HG03095 (cell line): ENCODE measurements at regions not wholly inside any gene's neighbourhood (a gene's known extent, or its start where the extent isn't known, plus 50 kb on each side); places are given as distances from the start of the nearest gene placed in this dataset.
"Not testable (repeated sequence)": the region's sequence is repeated elsewhere in the genome, so short reads cannot be mapped to it uniquely, and the experiment has no call there.

Experiments used
- ATAC-seq: cut with Tn5 transposase; IDR thresholded peaks from one replicate; pipeline ENCODE4 v1.9.1; 2021; ENCODE audit warnings: moderate library complexity; ENCODE audit not compliant: unreplicated experiment

DNA sequence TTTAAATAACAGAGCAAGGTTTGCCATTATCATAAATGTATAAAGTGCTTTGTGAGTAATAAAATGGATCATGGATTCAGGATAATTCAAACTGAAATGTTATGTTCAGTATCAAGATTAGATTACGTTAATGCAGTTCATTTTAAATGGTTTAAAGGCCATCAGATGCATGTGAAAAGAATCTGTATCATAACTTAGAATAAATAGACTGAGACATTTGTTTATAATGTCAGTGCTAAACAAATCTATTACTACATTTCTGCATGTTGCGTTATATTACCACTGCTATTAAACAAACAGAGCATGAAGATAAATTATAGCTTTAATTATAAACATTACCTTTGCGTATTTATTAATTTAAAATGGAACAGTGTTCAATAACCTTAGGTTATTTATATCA, 160.2 kb downstream of the TOX3 start:
- no peak for ATAC-seq

DNA sequence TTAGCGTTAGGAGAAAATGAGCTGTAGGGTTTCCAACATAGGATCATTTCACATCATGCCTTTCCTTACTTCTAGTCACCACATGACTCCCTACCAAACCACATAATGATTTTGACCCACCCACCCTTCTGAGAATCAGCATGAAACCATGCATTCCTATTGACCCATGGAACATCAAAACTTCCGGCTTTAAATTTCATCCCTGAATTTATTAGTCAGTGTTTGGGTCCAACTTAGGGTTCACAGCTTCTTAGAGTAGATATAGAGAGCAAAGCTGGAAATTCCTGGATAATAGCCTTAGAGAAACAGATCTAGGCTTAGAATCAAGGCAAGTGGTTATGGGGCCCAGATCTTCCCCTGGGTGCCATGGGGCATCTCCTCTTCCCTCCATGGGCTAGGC, 162.6 kb downstream of the TOX3 start:
- ATAC-seq, result no peak

DNA sequence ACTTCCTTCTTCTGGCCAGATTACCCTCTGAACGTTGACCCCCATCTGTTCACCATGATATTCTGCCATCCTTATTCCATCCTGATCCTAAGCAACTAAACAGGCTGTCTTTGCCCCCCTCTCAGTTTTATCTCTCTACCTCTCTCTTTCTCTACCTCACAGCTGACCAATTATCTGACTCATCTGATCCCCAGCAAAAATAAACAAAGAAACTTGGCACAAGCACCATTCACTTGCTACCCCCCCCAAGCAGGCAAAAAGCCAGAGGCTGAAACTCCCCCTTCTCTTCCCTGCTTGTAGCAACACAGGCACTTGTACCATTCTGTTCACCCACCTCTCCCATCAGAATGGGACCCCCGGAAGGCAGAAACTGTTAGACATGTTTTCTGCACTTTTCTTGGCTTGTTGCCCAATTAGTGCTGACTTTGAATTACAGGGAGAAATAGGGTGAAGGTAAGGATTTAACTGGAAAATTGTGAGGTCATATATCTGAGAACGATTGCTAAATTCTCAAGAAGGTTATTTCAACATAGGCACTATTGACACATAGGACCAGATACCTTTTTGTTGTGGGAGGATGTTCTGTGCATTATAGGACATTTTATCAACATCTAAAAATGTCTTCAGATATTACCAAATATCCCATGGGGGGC, 163.2 kb downstream of the TOX3 start:
- no peak for ATAC-seq

DNA sequence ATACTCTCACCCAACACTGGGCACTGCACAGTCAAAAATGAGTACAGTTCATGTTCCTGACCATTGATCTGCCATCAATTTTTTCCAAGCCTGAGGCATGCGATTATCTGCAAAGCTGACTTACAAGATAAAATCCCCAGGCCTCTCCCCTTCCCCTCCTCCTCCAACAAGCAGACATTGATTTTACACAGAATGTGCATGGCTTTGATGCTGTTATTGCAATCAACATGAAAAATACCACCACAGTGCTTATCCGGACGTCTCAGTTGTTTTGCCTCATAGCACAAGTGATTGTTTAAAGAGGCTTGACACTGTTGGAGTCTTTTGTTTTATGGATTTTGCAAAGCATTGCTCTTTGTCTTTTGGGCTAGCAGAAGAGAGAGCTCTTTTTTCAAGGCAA, 163.8 kb downstream of the TOX3 start:
- no peak for ATAC-seq

DNA sequence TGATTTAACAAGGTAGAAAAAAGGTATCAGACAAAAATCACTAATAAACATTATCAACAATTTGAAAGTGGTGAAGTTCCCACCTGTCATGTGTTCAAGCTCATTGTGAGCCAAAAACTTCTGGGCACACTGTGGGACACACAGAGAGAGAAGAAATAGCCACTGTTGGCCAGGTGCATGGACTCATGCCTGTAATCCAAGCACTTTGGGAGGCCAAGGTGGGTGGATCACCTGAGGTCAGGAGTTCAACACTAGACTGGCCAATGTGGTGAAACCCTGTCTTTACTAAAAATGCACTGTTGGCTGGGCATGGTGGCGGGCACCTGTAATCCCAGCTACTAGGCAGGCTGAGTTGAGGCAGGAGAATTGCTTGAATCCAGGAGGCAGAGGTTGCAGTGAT, 167.4 kb downstream of the TOX3 start:
- no peak for ATAC-seq

DNA sequence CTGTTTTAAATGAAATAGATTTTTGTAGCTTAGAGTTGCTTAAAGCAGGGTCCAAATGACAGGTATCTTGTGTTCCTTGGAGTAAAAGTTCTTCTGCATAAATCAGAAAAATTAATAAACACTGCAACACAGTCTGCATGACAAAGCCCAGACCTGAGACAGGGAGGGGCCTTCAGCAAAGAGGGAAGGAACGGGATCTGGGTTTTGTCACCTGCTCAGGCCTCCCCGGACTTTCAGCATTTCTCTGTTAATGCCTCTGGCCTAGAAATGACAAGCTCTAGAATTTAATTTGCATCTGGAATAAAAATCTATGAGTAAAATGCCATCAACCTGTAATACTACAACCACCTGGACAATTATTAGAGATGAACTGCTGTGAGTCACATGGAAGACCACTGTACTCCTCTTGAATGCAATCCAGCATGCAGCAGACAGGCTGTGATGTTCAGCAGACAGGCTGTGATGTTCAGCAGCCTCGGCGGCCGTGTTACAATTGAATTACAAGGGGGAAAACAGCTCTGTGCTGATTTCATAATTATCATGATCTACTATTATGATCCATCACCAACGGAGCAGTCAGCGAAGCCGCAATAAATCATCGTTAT, 170.2 kb downstream of the TOX3 start:
- no peak for ATAC-seq

DNA sequence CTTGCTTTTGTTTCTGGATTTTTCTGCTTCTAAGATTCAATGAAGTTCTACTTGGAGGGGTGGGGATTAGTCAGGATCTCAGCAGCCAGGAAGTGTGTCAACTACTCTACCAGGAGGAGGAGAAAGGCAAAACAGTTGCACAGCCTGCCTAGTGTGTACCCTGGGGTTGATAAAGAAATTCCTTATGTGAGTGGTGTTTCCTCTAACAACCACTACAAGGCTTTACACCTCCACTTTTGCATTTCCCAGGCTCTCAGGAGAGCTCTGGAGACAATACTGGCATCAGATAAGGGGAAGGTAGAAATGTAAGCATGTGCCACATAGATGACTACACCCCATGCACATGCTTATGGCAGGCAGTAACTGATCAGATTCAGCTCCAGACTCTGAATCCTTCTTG, 174.6 kb downstream of the TOX3 start:
- ATAC-seq, result no peak

DNA sequence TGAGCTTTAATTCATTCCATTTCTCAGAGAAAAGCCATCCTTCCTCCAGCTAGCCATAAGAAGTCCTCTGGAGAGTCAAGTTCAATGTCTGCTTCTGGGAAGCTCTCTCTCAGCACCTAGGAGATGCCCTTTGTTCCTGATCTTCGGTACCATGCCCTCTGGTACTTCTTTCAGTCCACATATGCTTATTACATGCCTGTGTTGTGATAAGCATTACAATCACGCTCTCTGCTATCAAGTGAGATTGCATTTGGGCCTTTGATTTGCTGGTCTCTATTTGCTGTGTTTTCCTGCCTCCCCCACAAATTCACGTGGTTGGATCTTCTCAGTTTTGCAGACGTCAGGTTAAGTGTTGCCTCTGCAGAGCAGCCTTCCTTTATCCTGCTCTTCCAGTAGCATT, 178.1 kb downstream of the TOX3 start:
- ATAC-seq, result no peak

DNA sequence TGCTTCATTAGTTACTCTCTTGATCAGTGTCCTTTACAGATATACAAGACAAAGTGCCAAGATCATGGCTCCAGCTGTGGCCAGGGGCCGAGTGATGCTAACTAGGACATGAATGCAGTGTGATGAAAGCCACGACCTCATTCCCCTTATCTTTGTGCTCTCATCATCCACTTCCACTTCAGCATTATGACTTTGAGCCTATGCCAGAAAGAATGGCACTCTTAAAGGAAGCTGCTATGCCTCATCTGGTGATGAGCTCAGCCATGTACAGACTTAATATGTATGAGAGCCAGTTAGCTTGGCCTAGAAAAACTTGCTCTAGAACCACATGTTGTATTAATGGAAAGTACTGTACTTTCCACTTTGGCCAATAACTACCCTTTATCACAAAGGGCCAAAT, 179.1 kb downstream of the TOX3 start:
- ATAC-seq, result no peak

DNA sequence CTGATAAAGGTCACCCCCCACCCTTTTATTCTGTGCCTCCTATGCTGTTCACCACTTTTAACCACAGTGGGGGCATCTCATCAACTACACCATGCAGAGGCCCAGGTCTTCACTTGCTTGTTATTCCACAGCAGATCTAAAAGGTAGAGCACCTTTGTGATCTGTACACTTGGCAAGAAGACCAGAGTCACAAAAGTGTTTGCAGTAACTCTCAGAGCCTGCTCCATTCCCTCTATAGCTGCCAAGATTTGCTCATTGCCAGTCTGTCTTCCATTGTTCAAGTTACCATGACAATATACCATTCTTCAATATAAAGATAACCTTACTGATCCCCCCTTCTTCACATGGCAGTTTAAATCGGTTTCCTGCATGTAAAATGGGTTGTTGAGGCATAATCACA, 180.0 kb downstream of the TOX3 start:
- ATAC-seq, result no peak

DNA sequence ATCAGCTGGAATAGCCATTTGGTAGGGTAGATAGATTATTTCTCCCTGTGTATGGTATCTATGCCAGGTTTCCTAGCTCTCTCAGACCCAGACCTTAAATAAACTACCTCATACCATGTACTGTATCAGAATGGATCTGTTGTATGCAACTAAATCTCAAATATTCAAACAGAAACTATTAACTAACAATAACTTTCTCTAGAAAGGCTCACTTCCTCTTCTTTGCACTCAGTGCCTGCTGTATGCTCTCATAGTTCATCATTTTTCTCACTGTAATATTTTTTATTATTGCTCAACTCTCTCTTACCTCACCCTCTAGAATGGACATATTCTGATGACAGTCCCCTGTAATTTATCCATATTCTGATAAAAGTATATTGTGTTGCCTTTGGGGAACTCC, 182.4 kb downstream of the TOX3 start:
- ATAC-seq, result no peak

DNA sequence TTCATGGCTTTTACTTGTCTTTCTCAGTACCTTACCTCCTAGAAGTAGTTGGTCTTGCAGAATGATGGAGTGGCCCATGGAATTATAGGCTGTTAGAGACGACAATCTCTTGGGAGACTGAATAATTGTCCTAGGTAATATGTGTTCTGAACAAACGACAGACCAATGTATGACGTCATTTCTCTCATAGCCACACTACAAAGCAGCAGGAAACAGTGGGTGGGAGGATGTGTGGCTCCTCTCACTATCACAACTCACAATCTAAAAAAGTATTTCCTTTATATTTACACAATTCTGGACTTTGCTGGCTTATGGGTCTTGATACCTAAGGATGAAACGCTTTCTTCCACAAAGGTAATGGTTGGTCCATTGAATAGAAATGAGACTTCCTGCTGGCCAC, 183.9 kb downstream of the TOX3 start:
- no peak for ATAC-seq

DNA sequence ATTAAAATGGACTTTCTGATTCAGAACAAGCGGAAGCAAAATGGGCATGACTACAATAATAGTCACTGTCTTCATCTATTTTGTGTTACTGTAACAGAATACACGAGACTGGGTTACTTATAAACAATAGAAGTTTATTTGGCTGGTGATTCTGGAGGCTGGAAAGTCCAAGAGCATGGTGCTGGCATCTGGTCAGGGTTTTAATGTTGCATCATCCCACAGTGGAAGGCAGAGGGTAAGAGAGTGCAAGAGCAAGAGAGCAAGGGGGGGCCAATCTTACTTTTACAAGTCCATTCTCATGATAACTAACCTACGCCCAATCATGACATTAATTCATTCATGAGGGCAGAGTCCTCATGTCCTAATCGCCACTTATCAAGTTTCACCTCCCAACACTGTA, 189.2 kb downstream of the TOX3 start:
- no peak for ATAC-seq

DNA sequence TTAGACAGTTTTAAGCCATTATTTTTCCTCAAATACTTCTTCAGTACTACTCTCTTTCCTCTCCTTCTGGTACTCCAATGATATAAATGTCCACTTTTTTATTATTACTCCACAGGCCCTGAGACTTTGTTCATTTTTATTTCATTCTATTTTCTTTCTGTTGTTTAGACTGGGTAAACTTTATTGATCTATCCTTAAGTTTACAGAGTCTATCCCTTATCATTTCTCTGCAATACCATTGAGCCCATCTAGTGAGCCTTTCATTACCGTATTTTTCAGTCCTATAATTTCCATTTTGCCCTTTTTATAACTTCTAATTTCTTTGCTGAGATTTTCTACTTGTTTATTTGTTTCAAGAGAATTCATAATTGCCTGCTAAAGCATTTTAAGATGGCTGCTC, 193.7 kb downstream of the TOX3 start:
- no peak for ATAC-seq

DNA sequence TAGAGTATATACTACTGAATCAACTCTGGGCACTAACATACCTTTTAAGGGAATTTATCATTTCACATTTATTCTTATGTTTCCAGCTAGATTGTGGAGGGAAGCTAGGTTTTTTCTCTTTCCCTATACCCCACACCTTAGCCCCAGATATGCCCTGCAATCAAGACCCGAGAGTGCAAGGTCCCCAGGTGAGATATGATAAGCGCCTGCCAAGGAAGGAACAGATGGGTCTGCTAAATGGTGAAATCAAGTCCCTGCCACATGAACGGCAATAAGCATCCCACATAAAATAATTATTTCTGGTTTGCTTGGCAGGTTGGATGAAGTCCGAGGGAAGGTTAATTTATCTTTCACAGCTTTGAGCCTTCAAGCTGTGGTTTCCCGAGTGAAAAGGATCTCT, 195.5 kb downstream of the TOX3 start:
- ATAC-seq, result no peak

DNA sequence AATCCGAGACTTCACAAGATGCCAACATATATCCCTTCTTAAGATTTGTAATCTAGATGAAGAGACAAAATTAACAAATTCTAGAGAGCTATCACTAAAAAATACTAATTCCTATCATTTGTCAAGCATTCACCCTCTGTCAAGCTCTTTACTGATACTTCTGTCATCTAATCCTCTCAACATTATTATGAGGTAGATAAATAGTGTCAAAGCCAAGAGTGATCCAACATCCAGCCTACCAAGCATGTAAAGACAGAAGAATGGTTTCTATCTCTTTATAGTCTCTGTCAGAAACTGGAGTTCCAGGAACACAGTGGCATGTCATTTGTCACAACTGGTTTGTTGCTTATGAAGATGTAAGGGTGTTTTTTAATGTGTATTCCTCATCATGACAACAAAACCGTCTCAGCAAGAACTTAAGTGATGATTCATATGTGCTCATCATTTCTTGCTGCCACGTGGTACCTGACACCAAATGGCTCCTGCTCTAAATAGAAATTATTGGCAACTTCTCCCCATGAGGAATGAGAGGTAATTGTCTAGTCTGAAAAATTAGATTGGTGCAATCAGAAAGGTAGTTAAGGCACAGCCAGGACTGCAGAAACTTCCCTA, 196.8 kb downstream of the TOX3 start:
- ATAC-seq, result no peak

DNA sequence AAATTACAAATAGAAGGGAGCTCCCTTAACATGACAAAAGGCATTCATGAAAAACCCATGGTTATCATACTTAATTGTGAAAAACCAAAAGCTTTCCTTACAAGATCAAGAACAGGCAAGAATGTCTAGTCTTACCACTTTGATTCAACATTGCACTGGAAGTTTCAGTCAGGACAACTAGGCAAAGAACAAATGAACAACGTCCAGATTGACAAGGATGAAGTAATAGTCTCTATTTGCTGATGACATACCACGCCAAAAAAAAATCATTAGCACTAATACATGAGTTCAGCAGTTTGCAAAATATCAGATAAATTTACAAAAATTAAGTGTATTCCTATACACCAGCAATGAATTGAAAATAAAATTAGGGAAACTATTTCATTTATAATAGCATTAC, 200.2 kb downstream of the TOX3 start:
- ATAC-seq, result no peak

DNA sequence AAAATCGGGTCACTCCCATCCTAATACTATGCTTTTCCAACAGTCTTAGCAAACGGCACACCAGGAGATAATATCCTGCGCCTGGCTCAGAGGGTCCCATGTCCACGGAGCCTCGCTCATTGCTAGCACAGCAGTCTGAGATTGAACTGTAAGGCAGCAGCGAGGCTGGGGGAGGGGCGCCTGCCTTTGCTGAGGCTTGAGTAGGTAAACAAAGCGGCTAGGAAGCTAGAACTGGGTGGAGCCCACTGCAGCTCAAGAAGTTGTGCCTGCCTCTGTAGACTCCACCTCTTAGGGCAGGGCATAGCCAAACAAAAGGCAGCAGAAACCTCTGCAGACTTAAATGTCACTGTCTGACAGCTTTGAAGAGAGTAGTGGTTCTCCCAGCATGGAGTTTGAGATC, 213.3 kb downstream of the TOX3 start:
- not testable (repeated sequence) for ATAC-seq

DNA sequence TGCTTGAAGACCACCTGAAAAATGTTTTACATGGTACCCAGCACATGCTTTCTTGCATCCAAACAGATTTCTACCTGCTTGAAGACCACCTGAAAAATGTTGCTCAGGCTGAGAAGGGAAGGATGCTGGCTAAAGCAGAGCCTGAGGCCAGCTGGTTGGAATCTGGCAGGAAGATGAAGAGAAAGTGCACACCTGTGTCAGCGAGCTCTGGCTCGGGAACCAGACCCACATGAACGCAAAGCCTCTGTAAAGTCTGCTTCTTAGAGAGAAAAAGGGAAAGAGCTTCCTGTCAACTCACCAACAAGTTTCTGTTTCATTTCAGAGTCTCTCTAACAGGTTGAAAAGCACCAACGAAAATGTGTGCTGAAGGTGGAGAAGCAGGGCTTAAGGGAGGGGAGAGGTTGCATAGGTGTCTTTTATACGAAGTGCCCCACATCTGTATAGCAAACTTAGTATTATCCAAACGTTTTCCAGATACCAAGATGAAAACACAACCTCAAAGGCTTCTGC, 226.0 kb downstream of the TOX3 start:
- no peak for ATAC-seq

DNA sequence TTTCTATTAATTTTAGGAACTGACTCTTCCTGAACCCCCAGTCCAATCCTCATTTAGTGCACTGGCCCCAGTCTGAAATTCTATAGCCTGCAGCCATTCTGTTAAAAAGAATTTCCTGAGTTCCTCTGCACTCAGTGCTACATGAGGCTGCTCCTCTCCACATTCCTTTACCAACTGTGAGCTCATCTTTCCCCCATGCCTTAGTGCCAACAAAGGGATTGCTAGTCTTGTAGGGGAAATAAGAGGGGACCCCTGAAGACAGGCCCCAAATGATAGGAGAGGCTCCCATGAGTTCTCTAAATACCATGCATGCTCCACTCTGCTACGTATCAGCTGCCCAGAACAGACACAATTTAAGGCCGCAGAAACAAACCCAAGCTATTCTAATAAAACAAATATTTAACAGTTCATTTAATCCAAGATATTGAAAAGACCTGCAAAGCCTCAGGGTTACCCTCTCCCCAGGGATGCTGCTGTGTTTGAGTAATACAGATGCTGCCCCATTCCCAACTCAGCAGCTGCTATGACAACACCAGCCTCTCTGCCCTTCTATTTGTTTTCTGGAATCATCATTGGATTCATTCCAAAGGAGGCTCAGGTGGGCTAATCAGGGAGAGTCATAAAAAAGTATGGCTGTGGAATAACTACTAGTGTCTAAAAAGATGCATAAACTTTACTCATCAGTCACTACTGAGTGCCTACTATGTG, 228.5 kb downstream of the TOX3 start:
- ATAC-seq, result no peak

DNA sequence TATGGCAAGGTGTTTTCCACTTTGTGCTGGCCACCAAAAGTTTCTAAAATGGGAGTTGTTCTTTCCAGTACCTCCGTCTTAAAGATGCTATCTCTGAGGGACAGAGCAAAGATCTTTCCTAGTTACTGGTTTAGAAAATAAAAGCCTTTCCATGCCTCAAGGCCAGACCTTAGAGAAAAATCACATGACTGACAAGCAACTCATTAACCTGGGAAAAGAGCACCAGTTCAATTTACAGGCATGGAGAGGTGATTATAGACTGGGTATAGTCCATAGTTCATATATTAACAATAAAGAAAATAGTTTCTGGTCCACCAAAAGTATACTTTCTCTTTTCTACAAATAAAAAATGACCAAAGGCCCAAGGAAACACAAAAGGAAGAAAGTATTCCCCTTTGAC, 230.7 kb downstream of the TOX3 start:
- no peak for ATAC-seq

DNA sequence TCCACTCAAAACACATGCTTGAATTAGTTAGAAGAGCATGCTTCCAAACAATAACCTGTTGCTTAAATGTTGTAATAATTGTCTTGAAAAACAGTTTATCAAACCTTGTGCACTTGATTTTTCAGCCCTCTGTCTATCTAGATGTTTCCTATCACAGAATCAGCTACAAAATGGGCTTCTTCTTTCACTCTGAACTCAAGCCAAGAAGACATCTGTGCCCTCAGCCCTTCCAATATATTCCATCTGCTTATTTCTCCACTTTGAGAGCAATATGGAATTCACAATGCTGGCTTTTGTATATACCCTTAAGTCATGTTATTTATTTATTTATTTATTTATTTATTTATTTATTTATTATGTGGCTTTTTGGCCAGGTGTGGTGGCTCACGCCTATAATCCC, 234.2 kb downstream of the TOX3 start:
- no peak for ATAC-seq
